ENCODE measurements at regions not wholly inside any gene's neighbourhood (a gene's known extent, or its start where the extent isn't known, plus 50 kb on each side); places are given as distances from the start of the nearest gene placed in this dataset.

- intact Hi-C loops (cut with DNase I), result no loop called here
- Histone ChIP-seq H3K27ac (ENCODE audit: low read depth in 2 of 2, low read length in 2 of 2) (no peak overlapping the region), H3K27me3 (ENCODE audit: control insufficient read depth, insufficient read depth, low read length) (no peaks in the 10 kb centered on the region), H3K4me3 (ENCODE audit: low read length in 3 of 3) (no peak overlapping the region), H3K4me1 (ENCODE audit: control insufficient read depth in 2 of 3, insufficient read depth in 2 of 3, low read depth in 1 of 3, low read length in 3 of 3) (no peaks in the 10 kb centered on the region), H3K9me3 (ENCODE audit: control insufficient read depth in 2 of 3, insufficient read depth in 1 of 3, low read length in 3 of 3) (no peaks in the 10 kb centered on the region), H3K36me3 (ENCODE audit: control insufficient read depth in 2 of 3, insufficient read depth in 3 of 3, low read length in 3 of 3) (no peaks in the 10 kb centered on the region), H3K9ac (ENCODE audit: low read length in 3 of 3) (no peak overlapping the region)
- FAIRE-seq (no peak), DNase-seq (no peak)
- TF ChIP-seq CTCF (IDR thresholded peaks at IDR 0.05; ENCODE audit: borderline replicate concordance, extremely low read depth, insufficient read depth), result no peak
Observed at GRCh38 chr9:103803245-103803644, 290.9 kb upstream of the SMC2 start.

GRCh38 chr9:103804077-103804735 lies 289.9 kb upstream of the SMC2 start:
- H3K9ac ChIP-seq (ENCODE audit: low read length in 3 of 3), result no peak overlapping the region
- no peak for TF ChIP-seq CTCF (IDR thresholded peaks at IDR 0.05; ENCODE audit: borderline replicate concordance, extremely low read depth, insufficient read depth)
- no peaks in the 10 kb centered on the region for H3K9me3 ChIP-seq (ENCODE audit: control insufficient read depth in 2 of 3, insufficient read depth in 1 of 3, low read length in 3 of 3)
- H3K36me3 ChIP-seq (ENCODE audit: control insufficient read depth in 2 of 3, insufficient read depth in 3 of 3, low read length in 3 of 3), result no peaks in the 10 kb centered on the region
- no peaks in the 10 kb centered on the region for H3K4me1 ChIP-seq (ENCODE audit: control insufficient read depth in 2 of 3, insufficient read depth in 2 of 3, low read depth in 1 of 3, low read length in 3 of 3)
- DNase-seq (no peak), FAIRE-seq (no peak)
- no peak overlapping the region for H3K4me3 ChIP-seq (ENCODE audit: low read length in 3 of 3)
- no peaks in the 10 kb centered on the region for H3K27me3 ChIP-seq (ENCODE audit: control insufficient read depth, insufficient read depth, low read length)
- no peak overlapping the region for H3K27ac ChIP-seq (ENCODE audit: low read depth in 2 of 2, low read length in 2 of 2)
- intact Hi-C loops (cut with DNase I), result no loop called here

GRCh38 chr9:103809745-103810144 lies 284.4 kb upstream of the SMC2 start:
- DNase-seq (no peak), FAIRE-seq (no peak)
- TF ChIP-seq CTCF (IDR thresholded peaks at IDR 0.05; ENCODE audit: borderline replicate concordance, extremely low read depth, insufficient read depth), result no peak
- no peak overlapping the region for H3K27ac ChIP-seq (ENCODE audit: low read depth in 2 of 2, low read length in 2 of 2)
- H3K27me3 ChIP-seq (ENCODE audit: control insufficient read depth, insufficient read depth, low read length), result no peaks in the 10 kb centered on the region
- H3K9ac ChIP-seq (ENCODE audit: low read length in 3 of 3), result no peak overlapping the region
- intact Hi-C loops (cut with DNase I), result no loop called here
- no peaks in the 10 kb centered on the region for H3K4me1 ChIP-seq (ENCODE audit: control insufficient read depth in 2 of 3, insufficient read depth in 2 of 3, low read depth in 1 of 3, low read length in 3 of 3)
- H3K4me3 ChIP-seq (ENCODE audit: low read length in 3 of 3), result no peak overlapping the region
- no peaks in the 10 kb centered on the region for H3K36me3 ChIP-seq (ENCODE audit: control insufficient read depth in 2 of 3, insufficient read depth in 3 of 3, low read length in 3 of 3)
- no peaks in the 10 kb centered on the region for H3K9me3 ChIP-seq (ENCODE audit: control insufficient read depth in 2 of 3, insufficient read depth in 1 of 3, low read length in 3 of 3)

- no peak for TF ChIP-seq CTCF (IDR thresholded peaks at IDR 0.05; ENCODE audit: borderline replicate concordance, extremely low read depth, insufficient read depth)
- intact Hi-C loops (cut with DNase I), result no loop called here
Observed at GRCh38 chr9:103811462-103811861, 282.6 kb upstream of the SMC2 start.

More at GRCh38 chr9:103811462-103811861, 282.6 kb upstream of the SMC2 start:
- FAIRE-seq (no peak), DNase-seq (no peak)
- H3K4me3 ChIP-seq (ENCODE audit: low read length in 3 of 3), result no peak overlapping the region
- H3K27me3 ChIP-seq (ENCODE audit: control insufficient read depth, insufficient read depth, low read length), result no peaks in the 10 kb centered on the region
- no peaks in the 10 kb centered on the region for H3K4me1 ChIP-seq (ENCODE audit: control insufficient read depth in 2 of 3, insufficient read depth in 2 of 3, low read depth in 1 of 3, low read length in 3 of 3)
- no peaks in the 10 kb centered on the region for H3K36me3 ChIP-seq (ENCODE audit: control insufficient read depth in 2 of 3, insufficient read depth in 3 of 3, low read length in 3 of 3)
- H3K9ac ChIP-seq (ENCODE audit: low read length in 3 of 3), result no peak overlapping the region
- no peak overlapping the region for H3K27ac ChIP-seq (ENCODE audit: low read depth in 2 of 2, low read length in 2 of 2)
- no peaks in the 10 kb centered on the region for H3K9me3 ChIP-seq (ENCODE audit: control insufficient read depth in 2 of 3, insufficient read depth in 1 of 3, low read length in 3 of 3)

Data from kidney (tissue), 13 donors.